GM18505 (cell line): ENCODE measurements at regions not wholly inside any gene's neighbourhood (a gene's known extent, or its start where the extent isn't known, plus 50 kb on each side); places are given as distances from the start of the nearest gene placed in this dataset.
"Not testable (repeated sequence)": the region's sequence is repeated elsewhere in the genome, so short reads cannot be mapped to it uniquely, and the experiment has no call there.

Source experiments
- ATAC-seq: cut with Tn5 transposase; IDR thresholded peaks from one replicate; pipeline ENCODE4 v1.9.1; 2021; ENCODE audit not compliant: unreplicated experiment
- POLR2A ChIP-seq: IDR thresholded peaks from 4 replicates; pipeline ENCODE4 v1.6.1; 2011; ENCODE audit warnings: borderline replicate concordance; ENCODE audit not compliant: insufficient read depth, insufficient read length; ENCODE audit errors: extremely low read depth

GRCh38 chr19:31530781-31531180 lies 181.5 kb upstream of the TSHZ3 start:
- ATAC-seq: no peak
- TF ChIP-seq POLR2A: no peak

GRCh38 chr19:31531326-31531725 lies 182.1 kb upstream of the TSHZ3 start:
- TF ChIP-seq POLR2A: no peak
- ATAC-seq: no peak

DNA sequence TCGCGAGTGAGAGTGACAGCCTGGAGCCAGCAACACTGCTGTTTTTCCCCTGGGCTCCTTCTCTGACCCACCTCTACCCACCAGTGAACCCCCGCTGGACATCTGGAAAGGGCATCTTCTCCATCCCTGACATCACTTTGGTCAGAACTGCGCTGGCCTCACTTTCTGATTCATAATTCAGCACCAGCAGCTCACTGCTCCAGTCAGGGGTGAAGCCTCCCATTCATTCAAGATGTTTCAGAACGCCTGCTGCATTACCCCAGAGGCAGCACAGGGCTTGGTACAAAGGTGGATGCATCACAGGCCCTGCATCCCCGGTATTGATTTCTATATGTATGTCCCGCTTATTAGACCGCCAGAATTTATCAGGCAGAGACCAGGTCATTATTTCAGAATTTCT lies 182.8 kb upstream of the TSHZ3 start:
- no peak for ATAC-seq
- TF ChIP-seq POLR2A: no peak

- no peak for ATAC-seq
- no peak for TF ChIP-seq POLR2A
Observed at GRCh38 chr19:31533114-31533513, 183.9 kb upstream of the TSHZ3 start.

GRCh38 chr19:31534231-31534630 lies 185.0 kb upstream of the TSHZ3 start:
- no peak for ATAC-seq
- TF ChIP-seq POLR2A: no peak

DNA sequence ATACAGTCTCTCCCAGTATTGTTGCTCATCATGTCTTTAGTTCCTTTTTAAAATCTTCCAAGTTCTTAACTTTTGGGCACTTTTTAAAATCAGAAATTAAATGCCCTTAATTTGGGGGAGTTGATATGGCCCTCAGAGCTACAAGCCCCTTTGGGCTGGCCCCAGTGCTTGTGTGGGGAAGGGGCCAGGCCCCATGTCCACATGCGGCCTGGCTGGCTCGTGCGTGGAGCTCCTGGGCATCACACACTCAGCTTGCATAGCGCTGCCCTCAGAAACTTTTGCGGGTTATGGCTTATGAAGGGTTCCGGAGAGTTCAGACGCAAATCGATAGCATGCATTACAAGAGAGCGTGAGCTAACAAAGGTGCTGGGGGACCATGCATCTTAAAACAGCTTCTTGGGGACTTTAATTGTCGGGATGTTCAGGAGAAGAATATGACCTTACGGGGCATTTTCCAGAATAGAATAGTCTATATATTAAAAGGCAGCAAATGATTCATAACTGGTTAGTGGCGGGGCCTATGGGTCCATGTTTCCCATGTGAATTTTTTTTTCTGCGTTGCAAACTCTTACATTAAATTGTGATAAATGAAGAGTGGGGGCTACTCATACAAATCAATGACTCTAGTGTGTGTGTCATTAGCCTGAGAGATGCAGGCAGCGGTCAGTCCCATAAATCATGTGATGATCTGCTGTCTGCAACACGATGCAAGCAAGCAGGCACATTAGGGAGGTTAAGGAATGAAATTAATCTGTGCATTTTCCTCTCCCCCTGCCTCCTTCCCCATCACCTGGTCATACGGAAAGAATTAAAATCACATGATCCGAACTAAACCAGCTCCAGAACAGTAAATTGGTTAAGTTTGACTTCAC lies 185.8 kb upstream of the TSHZ3 start:
- ATAC-seq: no peak
- no peak for TF ChIP-seq POLR2A

DNA sequence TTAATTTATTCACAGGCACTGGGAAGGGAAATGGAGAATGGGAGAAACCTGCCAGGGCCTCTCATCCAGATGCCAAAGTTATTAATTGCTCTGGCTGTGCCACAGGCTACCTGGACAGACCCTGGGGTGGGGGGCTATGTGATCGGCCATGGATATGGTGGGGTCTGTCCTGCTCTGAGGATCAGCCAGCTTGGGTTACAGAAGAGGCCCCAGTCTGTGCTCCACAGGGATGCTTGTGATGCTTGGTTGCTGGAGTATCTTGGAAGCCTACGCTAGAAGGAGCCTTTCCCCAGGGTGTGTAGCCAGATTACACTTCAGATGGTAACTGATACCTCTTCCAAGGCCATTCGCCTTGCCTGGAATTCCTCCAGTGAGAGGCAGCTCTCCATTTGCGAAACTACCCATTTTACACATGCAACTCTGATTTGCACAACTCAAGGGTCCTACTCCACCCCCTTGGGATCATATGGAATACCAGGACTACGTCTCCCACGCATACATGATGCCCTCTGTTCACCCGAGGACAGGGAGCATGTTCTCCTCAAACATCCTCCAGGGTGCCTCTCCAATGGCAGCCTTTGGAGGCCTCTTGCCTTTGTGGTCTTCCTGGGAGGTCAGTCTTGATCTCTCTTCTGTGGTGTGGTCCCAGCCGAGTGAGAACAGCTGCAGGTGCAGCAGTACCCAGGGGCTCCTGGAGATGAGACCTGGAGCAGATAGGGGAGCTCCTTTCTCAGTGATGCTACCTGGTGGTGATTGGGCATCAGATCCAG lies 186.6 kb upstream of the TSHZ3 start:
- TF ChIP-seq POLR2A: no peak
- no peak for ATAC-seq

GRCh38 chr19:31537136-31537535 lies 187.9 kb upstream of the TSHZ3 start:
- ATAC-seq: no peak

DNA sequence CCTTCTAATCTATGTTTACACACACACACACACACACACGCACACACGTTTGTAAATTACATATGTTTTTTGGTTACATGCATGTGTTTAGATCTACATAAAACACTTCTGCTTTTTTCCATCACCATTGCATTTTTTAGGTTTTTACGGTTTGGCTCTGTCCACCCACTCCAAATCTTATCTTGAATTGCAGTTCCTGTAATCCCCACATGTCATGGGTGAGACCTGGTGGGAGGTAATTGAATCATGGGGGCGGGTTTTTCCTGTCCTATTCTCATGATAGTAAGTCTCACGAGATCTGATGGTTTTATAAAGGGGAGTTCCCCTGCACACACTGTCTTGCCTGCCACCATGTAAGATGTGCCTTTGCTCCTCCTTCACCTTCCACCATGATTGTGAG lies 188.7 kb upstream of the TSHZ3 start:
- not testable (repeated sequence) for ATAC-seq

More at GRCh38 chr19:31537136-31537535, 187.9 kb upstream of the TSHZ3 start:
- no peak for TF ChIP-seq POLR2A

DNA sequence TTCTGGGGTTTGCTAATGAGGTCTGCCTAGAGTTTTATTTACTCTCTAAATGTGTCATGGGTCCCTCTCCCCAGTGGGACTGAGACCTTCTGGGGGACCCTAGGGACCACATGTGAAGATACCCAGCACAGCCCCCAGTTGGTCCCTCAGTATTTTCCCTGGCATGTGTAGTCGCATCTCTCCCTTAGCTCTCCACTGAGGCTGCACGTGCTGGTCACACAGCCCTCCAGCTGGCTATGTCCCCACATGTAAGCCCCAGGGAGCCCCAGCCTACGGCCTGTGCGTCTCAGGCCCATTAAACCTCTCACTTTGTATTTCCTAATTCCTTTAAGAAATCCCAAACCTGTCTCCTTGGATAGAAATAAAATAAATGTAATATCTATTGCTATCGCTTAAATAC lies 189.6 kb upstream of the TSHZ3 start:
- ATAC-seq: no peak
- no peak for TF ChIP-seq POLR2A

GRCh38 chr19:31539386-31539785 lies 190.2 kb upstream of the TSHZ3 start:
- ATAC-seq: no peak

GRCh38 chr19:31541396-31541795 lies 192.2 kb upstream of the TSHZ3 start:
- no peak for TF ChIP-seq POLR2A
- ATAC-seq: no peak

More at GRCh38 chr19:31539386-31539785, 190.2 kb upstream of the TSHZ3 start:
- no peak for TF ChIP-seq POLR2A

- no peak for TF ChIP-seq POLR2A
- no peak for ATAC-seq
Observed at GRCh38 chr19:31543456-31543855, 194.2 kb upstream of the TSHZ3 start.

- no peak for TF ChIP-seq POLR2A
Observed at GRCh38 chr19:31545777-31546176, 196.5 kb upstream of the TSHZ3 start.

More at GRCh38 chr19:31545777-31546176, 196.5 kb upstream of the TSHZ3 start:
- ATAC-seq: no peak
